ENCODE measurements at regions not wholly inside any gene's neighbourhood (a gene's known extent, or its start where the extent isn't known, plus 50 kb on each side); places are given as distances from the start of the nearest gene placed in this dataset.

DNA sequence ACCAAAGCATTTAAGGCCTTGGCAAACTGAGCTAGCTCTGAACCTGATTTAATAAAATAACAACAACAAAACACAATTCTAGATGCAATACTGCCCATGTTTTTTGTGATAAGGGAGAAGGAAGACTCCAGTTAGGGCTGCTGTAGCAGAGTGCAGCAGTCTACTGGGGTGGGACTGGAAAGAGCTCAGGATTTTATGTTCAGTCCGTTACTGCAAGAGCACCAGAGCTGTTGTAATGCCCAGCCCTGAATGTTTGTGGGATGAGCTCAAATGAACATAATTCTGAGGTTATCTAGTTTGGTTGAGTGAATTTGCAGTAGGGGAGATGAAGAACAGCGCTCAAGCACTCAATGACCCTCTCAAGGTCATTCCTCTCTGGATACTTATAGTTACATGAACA, 743.8 kb downstream of the FAT4 start:
- Histone ChIP-seq H3K27me3 (ENCODE audit: insufficient read depth, poor library complexity, severe bottlenecking) (no peaks in the 10 kb centered on the region), H3K27ac (replicated peaks) (no peak overlapping the region), H3K4me3 (replicated peaks; ENCODE audit: insufficient read depth, low read length) (no peak overlapping the region)
- TF ChIP-seq SPI1 (IDR thresholded peaks at IDR 0.05; ENCODE audit: borderline replicate concordance, low read depth), result no peak
- TF ChIP-seq GABPA (IDR thresholded peaks at IDR 0.05; ENCODE audit: low read depth), result no peak
- TF ChIP-seq, protein P1, sequence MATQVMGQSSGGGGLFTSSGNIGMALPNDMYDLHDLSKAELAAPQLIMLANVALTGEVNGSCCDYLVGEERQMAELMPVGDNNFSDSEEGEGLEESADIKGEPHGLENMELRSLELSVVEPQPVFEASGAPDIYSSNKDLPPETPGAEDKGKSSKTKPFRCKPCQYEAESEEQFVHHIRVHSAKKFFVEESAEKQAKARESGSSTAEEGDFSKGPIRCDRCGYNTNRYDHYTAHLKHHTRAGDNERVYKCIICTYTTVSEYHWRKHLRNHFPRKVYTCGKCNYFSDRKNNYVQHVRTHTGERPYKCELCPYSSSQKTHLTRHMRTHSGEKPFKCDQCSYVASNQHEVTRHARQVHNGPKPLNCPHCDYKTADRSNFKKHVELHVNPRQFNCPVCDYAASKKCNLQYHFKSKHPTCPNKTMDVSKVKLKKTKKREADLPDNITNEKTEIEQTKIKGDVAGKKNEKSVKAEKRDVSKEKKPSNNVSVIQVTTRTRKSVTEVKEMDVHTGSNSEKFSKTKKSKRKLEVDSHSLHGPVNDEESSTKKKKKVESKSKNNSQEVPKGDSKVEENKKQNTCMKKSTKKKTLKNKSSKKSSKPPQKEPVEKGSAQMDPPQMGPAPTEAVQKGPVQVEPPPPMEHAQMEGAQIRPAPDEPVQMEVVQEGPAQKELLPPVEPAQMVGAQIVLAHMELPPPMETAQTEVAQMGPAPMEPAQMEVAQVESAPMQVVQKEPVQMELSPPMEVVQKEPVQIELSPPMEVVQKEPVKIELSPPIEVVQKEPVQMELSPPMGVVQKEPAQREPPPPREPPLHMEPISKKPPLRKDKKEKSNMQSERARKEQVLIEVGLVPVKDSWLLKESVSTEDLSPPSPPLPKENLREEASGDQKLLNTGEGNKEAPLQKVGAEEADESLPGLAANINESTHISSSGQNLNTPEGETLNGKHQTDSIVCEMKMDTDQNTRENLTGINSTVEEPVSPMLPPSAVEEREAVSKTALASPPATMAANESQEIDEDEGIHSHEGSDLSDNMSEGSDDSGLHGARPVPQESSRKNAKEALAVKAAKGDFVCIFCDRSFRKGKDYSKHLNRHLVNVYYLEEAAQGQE (IDR thresholded peaks at IDR 0.05; ENCODE audit: insufficient replicate concordance, low read depth), result no peak
- TF ChIP-seq, protein P2, sequence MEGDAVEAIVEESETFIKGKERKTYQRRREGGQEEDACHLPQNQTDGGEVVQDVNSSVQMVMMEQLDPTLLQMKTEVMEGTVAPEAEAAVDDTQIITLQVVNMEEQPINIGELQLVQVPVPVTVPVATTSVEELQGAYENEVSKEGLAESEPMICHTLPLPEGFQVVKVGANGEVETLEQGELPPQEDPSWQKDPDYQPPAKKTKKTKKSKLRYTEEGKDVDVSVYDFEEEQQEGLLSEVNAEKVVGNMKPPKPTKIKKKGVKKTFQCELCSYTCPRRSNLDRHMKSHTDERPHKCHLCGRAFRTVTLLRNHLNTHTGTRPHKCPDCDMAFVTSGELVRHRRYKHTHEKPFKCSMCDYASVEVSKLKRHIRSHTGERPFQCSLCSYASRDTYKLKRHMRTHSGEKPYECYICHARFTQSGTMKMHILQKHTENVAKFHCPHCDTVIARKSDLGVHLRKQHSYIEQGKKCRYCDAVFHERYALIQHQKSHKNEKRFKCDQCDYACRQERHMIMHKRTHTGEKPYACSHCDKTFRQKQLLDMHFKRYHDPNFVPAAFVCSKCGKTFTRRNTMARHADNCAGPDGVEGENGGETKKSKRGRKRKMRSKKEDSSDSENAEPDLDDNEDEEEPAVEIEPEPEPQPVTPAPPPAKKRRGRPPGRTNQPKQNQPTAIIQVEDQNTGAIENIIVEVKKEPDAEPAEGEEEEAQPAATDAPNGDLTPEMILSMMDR (IDR thresholded peaks at IDR 0.05; ENCODE audit: insufficient read depth, low read length), result no peak
- TF ChIP-seq POLR2AphosphoS5 (IDR thresholded peaks at IDR 0.05; ENCODE audit: low read depth), result no peak
- no peak for DNase-seq (ENCODE audit: low read depth in 1 of 2, low spot score in 1 of 2)

DNA sequence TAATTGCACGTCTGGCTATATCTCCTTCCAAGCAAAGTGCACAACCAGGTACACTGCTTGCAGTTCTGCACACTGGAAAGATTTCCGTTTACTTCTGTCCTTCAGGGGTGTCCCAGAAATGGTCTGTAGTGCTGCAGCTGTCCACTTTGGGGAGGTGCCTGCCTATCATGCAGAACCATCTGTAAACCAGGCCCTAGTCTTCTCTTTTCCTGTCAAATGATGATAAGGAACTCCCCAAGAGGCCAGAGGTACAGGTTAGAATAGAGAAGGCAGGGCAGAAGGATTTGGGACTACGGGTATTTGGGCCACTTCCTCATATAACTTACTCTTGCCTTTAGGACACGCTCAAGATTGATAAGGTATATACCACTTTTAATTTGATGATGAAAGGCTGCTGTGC, 746.9 kb downstream of the FAT4 start:
- H3K27ac ChIP-seq (replicated peaks), result no peak overlapping the region
- TF ChIP-seq SPI1 (IDR thresholded peaks at IDR 0.05; ENCODE audit: borderline replicate concordance, low read depth), result no peak
- TF ChIP-seq, protein P1 (IDR thresholded peaks at IDR 0.05; ENCODE audit: insufficient replicate concordance, low read depth), result no peak
- TF ChIP-seq GABPA (IDR thresholded peaks at IDR 0.05; ENCODE audit: low read depth), result no peak
- TF ChIP-seq POLR2AphosphoS5 (IDR thresholded peaks at IDR 0.05; ENCODE audit: low read depth), result no peak
- TF ChIP-seq, protein P2 (IDR thresholded peaks at IDR 0.05; ENCODE audit: insufficient read depth, low read length), result no peak
- H3K27me3 ChIP-seq (ENCODE audit: insufficient read depth, poor library complexity, severe bottlenecking), result no peaks in the 10 kb centered on the region
- no peak overlapping the region for H3K4me3 ChIP-seq (replicated peaks; ENCODE audit: insufficient read depth, low read length)
- DNase-seq (ENCODE audit: low read depth in 1 of 2, low spot score in 1 of 2), result no peak

DNA sequence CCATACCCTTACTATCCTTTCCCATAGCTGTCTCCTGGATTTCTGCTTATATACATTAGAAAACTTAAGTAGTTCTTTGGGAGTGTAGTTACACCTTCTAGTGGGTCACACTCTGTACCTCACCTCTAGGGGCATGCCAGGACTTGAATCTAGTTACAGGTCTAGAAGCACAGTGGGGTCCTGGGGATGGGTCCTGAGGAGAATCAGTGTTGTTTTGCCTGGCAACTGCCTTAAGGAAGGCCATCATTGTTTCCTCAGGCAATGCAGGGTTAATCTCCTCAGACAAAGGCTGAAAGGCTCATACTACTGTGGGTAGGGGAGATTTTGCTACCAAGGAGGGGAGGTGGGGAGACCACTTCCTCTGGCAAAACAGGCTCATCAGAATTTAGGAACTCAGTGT, 750.3 kb downstream of the FAT4 start:
- TF ChIP-seq POLR2AphosphoS5 (IDR thresholded peaks at IDR 0.05; ENCODE audit: low read depth) (no peak), SPI1 (IDR thresholded peaks at IDR 0.05; ENCODE audit: borderline replicate concordance, low read depth) (no peak)
- H3K4me3 ChIP-seq (replicated peaks; ENCODE audit: insufficient read depth, low read length), result no peak overlapping the region
- no peaks in the 10 kb centered on the region for H3K27me3 ChIP-seq (ENCODE audit: insufficient read depth, poor library complexity, severe bottlenecking)
- no peak overlapping the region for H3K27ac ChIP-seq (replicated peaks)
- DNase-seq (ENCODE audit: low read depth in 1 of 2, low spot score in 1 of 2), result no peak

DNA sequence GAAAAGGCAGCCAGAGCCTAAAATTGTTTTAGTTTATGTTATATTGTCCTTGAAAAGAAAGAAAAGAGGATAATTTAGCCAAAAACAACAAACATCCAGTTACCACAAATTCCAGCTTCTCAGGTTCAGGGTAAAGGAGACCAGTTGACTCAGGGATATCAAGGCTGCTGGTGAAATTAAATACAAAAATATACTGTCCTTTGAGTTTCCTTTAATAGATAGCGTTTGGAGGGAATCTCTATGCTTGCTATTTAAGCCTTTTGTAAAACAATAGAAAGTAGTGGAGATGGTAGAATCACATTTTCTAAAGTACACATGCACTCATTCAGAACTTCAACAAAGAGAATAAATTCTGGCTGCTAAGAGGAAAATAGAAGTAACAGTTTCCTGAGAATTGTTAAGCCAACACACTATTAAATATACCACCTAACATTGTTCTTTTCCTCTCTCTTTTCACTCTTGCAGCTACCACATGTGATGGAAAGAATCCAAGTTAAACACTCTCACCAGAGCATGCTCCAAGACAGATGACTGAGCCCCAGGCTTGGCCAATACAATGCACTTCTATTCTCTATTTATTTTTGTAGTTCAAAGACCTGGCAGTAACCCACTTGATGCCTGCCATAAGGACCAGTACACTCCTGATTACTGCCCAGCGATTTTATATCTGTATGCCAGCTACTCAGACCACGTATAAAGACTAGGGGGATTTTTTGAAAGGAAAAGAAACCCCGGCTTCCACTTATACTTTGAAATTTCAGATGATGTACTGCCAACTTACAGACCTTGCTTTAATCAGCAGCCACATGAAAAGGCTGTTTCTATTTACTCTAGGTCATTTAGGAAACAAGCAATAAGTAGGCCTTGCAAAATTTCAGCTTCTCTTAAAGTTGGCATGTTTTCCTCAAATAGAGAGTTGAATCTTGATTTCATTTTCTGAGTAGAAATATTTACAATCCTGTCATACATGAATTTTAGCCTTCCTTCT, 756.9 kb downstream of the FAT4 start:
- Histone ChIP-seq H3K27ac (replicated peaks) (no peak overlapping the region), H3K27me3 (ENCODE audit: insufficient read depth, poor library complexity, severe bottlenecking) (no peaks in the 10 kb centered on the region), H3K4me3 (replicated peaks; ENCODE audit: insufficient read depth, low read length) (no peak overlapping the region)
- TF ChIP-seq GABPA (IDR thresholded peaks at IDR 0.05; ENCODE audit: low read depth) (no peak), POLR2AphosphoS5 (IDR thresholded peaks at IDR 0.05; ENCODE audit: low read depth) (no peak), SPI1 (IDR thresholded peaks at IDR 0.05; ENCODE audit: borderline replicate concordance, low read depth) (no peak)
- TF ChIP-seq, protein P2 (IDR thresholded peaks at IDR 0.05; ENCODE audit: insufficient read depth, low read length), result no peak
- TF ChIP-seq, protein P1 (IDR thresholded peaks at IDR 0.05; ENCODE audit: insufficient replicate concordance, low read depth), result no peak
- no peak for DNase-seq (ENCODE audit: low read depth in 1 of 2, low spot score in 1 of 2)

All from HL-60 (cell line).